ENCODE measurements at regions not wholly inside any gene's neighbourhood (a gene's known extent, or its start where the extent isn't known, plus 50 kb on each side); places are given as distances from the start of the nearest gene placed in this dataset.

GRCh38 chr12:103102225-103102744, 144.8 kb downstream of the ASCL1 start:
- no peak overlapping the region for H3K27ac ChIP-seq (ENCODE audit: low read depth, low read length)
- TF ChIP-seq ZNF274 (IDR thresholded peaks at IDR 0.05; ENCODE audit: low read depth, low read length) (no peak), SRF (IDR thresholded peaks at IDR 0.05; ENCODE audit: low read depth) (no peak), FOSL1 (IDR thresholded peaks at IDR 0.05; ENCODE audit: low read depth) (no peak), SP1 (IDR thresholded peaks at IDR 0.05; ENCODE audit: low read depth) (no peak), CTCF (IDR thresholded peaks at IDR 0.05 in 2 of 3, conservative IDR thresholded peaks at IDR 0.05 in 1 of 3; ENCODE audit: borderline replicate concordance in 1 of 3, insufficient read depth in 1 of 3, low read depth in 2 of 3, low read length in 2 of 3) (no peak), POLR2A (IDR thresholded peaks at IDR 0.05; ENCODE audit: borderline replicate concordance, extremely low read depth, insufficient read depth, insufficient read length) (no peak), POLR2AphosphoS5 (IDR thresholded peaks at IDR 0.05; ENCODE audit: low read depth, low read length) (no peak), TCF7L2 (IDR thresholded peaks at IDR 0.05; ENCODE audit: borderline replicate concordance, extremely low read depth, insufficient read depth, insufficient read length) (no peak), EZH2 (IDR thresholded peaks at IDR 0.05) (no peak), SIN3A (IDR thresholded peaks at IDR 0.05; ENCODE audit: low read depth) (no peak), EZH2phosphoT487 (IDR thresholded peaks at IDR 0.05; ENCODE audit: borderline replicate concordance) (no peak), ZFX (IDR thresholded peaks at IDR 0.05) (no peak)
- RAD21 ChIA-PET (ENCODE audit: low non-redundant PET in 1 of 2, low total read pairs in 2 of 2, uncharacterized antibody in 2 of 2, unreplicated experiment in 2 of 2), result no interaction called here

More at GRCh38 chr12:103102225-103102744, 144.8 kb downstream of the ASCL1 start:
- DNase-seq (ENCODE audit: low read depth, low spot score), result no peak
- Histone ChIP-seq H3K4me1 (ENCODE audit: control insufficient read depth in 1 of 2, insufficient read depth in 2 of 2, low read length in 2 of 2) (no peaks in the 10 kb centered on the region), H4K20me1 (ENCODE audit: insufficient read depth) (no peaks in the 10 kb centered on the region), H3K4me2 (ENCODE audit: low read length) (no peak overlapping the region), H3K9me3 (ENCODE audit: control insufficient read depth in 1 of 2, insufficient read depth in 1 of 2, low read depth in 1 of 2, low read length in 2 of 2) (no peaks in the 10 kb centered on the region), H2AFZ (ENCODE audit: low read depth, low read length, poor library complexity, severe bottlenecking) (no peak overlapping the region), H3K27me3 (ENCODE audit: insufficient read depth, low read length) (peaks cover 5% of the 10 kb centered on the region; the same call in 1 of the 2 replicates), H3K9ac (ENCODE audit: low read length) (no peak overlapping the region), H3K4me3 (replicated peaks in 1 of 2; ENCODE audit: low read depth in 1 of 2, low read length in 2 of 2) (no peak overlapping the region), H3K9me2 (ENCODE audit: insufficient read depth) (no peaks in the 10 kb centered on the region), H3K79me2 (ENCODE audit: insufficient read depth, low read length) (no peaks in the 10 kb centered on the region), H3K36me3 (ENCODE audit: control insufficient read depth in 1 of 2, insufficient read depth in 2 of 2, low read length in 2 of 2) (no peaks in the 10 kb centered on the region)
- ChIA-PET CTCF (no interaction called here), POLR2A (no interaction called here)
- no peak for ATAC-seq
- BruUV-seq (replicated peaks), result no TSS peak
- intact Hi-C loops (cut with micrococcal nuclease), result no loop called here

Measured in HCT116 (cell line).